Hippocampal formation (tissue), 2 donors: ENCODE measurements at regions not wholly inside any gene's neighbourhood (a gene's known extent, or its start where the extent isn't known, plus 50 kb on each side); places are given as distances from the start of the nearest gene placed in this dataset.
A peak's percentile ranks its signal among the peaks of the same experiment; 100 is the strongest.
"Not testable (repeated sequence)": the region's sequence is repeated elsewhere in the genome, so short reads cannot be mapped to it uniquely, and the experiment has no call there.

Source experiments
- DNase-seq, 2 donors: peaks; one replicate each; lab custom pipeline; 2025; lab: John Stamatoyannopoulos, UW

DNA sequence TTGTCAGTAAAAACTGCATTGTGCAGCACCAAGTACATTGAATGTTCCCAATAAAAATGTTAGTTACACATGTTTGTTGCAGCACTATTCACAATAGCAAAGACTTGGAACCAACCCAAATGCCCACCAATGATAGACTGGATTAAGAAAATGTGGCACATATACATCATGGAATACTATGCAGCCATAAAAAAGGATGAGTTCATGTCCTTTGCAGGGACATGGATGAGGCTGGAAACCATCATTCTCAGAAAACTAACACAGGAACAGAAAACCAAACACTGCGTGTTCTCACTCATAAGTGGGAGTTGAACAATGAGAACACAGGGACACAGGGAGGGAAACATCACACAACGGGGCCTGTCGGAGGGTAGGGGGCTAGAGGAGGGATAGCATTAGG lies 401.3 kb upstream of the NR5A2 start:
- DNase-seq, result not testable (repeated sequence)

DNA sequence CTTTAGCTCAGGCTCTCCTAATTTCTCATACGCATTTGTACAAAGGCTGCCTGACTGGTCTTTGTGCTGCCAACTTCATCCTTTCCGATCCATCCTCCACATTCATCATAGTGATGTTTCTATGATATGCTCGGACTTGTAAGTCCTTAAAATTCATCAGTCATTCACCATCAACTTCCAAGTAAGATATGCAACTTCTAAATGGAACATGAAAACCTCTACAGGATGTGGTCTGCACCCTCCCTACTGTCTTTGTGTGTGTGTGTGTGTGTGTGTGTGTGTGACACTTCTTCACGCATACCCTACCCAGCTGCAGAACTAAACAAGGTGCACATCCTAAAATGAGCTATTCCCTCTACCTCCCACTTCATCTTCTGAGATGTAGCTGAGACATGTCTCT lies 397.9 kb upstream of the NR5A2 start:
- DNase-seq, result no peak

DNA sequence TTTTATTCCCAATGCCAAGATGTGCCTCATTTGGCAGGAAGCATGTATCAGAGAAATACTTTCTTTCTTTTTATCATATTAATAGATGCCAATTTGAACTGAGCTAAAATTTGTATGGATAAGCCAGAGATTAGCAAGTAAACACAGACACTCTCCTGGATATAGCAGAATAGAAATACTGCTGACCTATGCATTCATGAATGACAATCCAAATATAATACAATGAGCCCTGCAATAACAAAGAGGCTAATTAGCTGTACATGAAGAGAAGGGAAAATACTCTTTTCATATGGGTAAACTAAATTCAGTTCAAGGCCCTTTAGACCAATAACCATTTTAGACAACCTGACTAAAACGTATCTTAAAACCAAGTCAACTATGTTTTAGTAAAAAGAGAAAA lies 388.1 kb upstream of the NR5A2 start:
- DNase-seq, result no peak

DNA sequence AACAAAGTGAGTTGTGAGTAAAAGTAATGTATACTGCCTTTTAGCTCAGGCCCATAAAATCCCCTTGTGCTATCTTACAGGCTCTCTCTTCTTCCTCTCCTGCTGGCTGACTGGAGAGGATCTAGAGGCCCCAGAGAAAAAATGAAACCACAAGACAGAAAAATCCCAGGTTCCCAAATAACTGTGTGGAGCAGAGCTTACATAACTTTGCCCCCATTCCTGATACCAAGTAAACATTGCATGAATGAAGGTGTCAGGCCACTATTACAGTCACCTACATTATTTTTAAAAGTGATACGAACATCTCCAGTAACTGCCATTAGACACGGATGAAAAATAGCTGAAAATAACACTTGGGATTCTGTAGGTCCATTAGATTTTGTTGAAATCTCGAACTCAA lies 386.0 kb upstream of the NR5A2 start:
- no peak for DNase-seq

DNA sequence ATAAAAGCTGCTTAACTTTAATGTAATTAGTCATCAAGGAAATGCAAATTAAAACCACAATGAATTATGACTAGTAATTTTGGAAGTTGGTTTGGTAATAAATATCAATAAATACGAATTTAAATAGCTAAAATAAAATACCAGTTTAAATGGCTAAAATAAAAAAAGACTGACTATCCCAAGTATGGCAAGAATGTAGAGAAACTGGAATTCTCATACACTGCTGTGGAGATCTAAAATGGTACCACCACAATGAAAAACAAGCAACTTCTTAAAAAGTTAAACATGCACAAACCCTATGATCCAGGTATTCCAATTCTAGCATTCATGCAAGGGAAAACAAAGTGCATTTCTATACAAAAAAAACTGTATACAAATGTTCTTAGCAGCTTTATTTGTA lies 382.6 kb upstream of the NR5A2 start:
- DNase-seq, result no peak

DNA sequence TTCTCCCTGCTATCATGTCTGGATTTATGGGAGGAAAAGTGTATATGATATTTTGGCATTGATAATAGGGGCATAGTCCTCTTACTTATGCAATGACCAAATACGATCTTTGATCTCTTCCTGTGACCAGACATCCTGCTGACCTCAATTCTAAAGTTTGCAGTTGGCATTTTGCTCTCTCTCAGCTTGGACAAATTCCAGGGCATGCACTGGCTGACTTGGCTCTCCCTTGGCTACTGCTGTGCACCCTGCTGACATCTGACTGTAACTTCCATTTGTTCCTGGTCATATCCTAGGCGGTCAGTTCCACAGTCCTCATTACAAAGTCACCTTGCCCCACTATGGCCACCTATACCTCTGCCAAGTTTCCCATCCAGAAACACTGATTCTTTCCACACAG lies 380.7 kb upstream of the NR5A2 start:
- no peak for DNase-seq

DNA sequence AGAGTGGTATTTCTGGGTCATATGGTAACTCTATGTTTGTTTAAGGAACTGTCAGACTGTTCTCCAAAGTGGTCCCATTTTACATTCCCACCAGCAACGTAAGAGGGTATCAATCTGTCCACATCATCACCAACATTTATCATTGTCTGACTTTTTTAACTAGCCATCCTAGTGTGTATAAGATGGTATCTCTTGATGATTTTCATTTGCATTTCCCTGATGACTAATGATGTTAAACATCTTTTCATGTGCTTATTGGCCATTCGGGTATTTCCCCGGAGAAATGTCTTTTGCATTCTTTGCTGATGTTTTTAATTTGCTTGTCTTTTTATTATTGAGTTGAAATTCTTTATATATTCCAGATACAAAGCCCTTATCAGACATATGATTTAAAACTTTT lies 370.1 kb upstream of the NR5A2 start:
- no peak for DNase-seq

DNA sequence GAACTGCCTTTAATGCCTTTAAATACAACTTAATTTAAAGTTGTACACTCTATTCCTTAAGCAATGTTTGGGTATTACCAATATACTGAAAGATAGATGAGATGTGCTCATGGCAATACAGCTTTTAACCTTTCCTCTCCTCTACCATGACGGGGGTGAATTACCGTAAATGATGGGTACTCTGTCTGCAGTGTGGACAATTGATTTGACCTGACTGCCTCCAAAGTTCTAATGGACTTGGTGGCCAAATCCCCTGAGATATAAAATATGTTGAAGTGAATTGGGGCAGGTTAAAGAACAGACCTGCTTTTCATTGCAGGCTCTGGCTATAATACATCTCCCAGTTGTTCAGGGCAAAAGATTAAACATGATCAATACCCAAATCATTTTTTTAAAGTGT lies 367.4 kb upstream of the NR5A2 start:
- DNase-seq, result no peak

DNA sequence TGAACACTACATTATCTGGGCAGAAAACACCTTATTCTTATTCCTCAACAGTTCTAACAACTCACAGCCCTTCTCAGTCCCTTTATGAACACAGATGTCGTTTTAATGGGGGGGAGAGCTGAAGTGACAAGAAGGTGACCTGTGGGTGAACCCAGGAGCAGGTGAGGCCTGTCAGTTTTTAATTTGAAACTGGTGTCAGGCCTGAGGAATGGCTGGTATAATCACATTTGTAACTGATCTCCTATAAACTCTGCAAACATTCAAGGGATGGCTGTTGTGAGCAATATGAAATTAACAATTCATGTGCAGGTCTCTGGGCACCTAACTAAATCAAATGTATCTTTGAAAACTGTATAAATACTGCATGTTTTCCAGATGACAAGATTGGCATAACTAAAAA lies 362.1 kb upstream of the NR5A2 start:
- no peak for DNase-seq

DNA sequence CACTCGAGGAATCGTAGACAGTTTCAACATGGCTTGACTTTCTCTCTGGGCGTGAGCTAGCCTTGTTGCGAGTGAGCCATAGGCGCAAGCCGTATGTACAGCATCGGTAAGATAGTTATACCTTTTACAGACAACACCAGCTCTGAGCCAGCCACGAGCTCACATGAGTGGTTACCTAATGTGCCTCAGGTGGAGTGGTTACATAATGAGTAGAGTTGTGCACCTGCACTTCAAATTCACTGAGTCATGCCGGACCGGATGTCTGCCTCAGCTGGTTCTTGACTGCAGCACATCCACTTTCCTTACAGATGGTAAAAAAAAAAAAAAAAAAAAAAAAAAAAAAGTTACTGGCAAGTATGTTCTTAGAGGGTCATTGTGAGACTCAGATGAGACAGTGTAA lies 360.4 kb upstream of the NR5A2 start:
- no peak for DNase-seq

DNA sequence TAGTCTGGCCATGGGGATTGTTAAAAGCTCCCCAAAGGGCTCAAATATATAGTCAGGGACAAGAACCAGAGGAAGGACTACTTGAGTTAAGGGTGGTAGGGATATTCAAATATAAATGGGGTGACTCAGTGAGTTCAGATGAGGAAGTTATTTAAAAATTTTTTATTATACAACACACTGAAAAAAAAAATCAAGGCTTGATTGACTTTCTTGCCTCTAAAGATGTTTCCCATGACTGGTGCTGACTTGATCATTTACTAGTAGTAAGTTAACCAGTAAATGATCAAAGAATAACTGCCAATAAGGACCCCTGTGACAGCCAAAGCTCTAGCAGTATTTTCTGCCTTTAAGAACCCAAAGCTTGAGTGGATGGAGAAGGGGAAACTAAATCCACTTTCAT lies 357.6 kb upstream of the NR5A2 start:
- DNase-seq, result no peak

DNA sequence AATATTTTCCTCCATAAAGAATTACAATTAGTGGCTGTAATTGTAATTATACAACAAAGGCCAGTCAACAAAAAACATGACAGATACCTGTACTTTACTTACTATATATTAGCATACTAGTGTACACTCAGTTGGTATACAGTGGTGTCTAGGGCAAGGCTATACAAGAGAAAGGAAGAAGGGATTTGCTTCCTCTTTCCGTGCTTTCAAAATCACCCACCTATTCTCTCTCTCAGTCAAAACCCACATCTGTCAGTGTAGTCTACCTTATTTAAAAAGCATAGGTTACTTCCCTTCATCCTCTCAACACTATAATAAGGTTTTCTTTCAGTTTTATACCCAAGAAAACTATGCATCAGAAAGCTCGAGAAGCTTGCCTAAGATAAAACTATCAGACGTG lies 355.8 kb upstream of the NR5A2 start:
- DNase-seq, result no peak

DNA sequence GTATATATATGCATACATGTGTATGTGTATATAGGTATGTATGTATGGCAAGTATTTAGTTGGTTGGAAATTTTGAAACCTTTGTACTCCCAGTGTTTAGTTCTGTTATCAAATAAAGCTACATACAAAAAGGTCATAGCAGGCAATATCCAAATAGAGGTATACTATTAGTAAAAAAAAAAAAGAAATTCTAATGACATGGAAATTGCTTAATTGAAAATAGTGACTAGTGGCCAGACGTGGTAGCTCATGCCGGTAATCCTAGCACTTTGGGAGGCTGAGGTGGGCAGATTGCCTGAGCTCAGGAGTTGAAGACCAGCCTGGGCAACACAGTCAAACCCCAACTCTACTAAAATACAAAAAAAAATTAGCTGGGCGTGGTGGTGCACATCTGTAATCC lies 351.6 kb upstream of the NR5A2 start:
- no peak for DNase-seq

DNA sequence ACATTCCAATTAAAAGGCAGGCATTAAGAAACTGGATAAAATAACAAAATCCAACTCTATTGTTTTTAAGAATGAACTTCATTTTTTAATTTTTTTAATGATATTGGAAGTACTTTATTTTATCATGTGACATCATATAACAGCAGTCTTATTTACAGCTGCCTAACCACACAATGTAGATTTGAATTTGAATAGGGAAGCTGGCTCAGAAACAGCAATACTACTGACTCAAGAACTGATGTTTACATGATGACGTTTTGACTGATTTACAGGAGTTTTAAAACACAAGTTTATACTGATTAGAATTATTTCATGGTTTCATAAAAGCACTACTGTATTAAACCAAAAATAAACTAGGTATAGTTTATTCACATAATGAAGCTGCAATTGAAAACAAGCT lies 348.7 kb upstream of the NR5A2 start:
- DNase-seq, result no peak

DNA sequence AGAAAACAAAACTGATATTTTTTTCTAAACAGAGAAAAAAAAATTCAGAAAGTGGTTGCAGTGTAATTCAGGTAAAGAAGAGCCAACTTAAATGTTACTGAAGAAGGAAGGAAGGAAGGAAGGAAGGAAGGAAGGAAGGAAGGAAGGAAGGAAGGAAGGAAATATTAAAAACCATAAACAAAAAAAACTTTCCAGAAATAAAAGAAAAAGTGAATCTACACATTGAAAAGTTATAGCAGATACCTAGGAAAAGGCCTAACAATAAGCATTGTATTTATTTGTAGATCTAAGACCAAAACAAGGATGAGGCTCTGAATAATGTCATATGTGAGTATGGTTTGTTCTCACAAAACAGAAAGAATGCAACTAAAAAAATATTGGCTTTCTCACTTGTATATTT lies 345.4 kb upstream of the NR5A2 start:
- no peak for DNase-seq

DNA sequence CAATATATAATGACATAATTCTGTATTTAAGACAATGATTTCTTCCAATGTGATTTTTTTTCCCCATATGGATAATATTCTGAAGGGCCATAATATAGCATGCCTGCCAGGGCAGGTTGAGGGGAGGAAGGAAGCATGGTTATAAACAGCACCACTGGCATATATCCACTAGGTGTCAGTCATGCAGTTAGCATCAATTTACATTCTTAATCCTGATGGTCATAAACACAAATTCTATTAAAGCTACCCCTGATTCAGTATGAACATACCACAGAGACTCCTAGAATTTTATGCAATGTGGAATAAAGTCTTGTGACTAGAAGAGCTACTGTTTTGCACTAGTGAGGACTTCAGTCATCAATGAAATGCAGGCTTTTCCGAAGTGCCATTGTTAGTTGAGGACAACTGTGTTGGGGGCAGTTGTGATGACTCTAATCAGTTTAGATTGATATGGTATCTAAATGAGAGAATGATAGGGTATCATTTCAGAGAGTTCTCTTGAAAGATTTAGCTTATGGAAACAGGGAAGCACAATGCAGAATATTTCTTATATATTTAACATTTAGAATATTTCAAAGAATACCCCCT lies 342.7 kb upstream of the NR5A2 start:
- DNase-seq, result peak in 1 of 2 donors; percentile 58

DNA sequence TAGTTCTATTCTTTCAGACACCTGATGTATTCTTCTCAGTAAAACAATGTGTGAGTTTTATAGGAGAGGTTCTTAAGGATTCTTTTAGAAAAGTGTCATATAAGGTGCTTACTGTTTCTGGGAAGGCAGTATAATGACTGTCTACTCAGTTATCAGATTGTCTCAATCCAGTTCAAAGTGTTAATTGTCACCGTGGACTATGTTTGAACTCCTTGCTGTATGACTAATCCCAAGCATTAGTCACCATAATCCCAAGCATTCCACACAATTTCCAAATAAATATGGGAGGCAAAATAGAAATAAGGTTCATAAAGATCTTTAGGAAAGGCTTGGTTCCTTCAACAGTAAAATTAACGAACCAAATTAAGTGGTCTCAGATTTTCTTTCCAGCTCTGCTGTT lies 342.1 kb upstream of the NR5A2 start:
- DNase-seq, result no peak

DNA sequence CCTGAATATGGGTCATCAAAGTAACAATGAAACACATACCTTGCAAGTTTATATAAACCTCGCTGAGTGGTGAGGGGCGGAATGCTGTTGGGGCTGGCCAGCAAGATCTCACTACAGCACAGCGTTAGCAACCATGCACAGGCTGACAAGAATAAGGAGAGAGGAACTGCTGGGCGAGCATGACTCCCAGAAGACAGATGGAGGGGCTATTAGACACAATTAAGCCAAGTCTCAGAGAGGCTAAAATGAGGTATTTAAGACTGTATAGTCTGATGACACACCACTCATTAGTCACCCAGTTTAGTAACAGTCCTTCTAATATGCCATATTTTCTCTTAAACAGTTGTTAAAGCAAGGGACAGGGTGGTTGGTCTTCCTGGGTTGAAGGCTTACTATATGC lies 340.2 kb upstream of the NR5A2 start:
- DNase-seq, result no peak

DNA sequence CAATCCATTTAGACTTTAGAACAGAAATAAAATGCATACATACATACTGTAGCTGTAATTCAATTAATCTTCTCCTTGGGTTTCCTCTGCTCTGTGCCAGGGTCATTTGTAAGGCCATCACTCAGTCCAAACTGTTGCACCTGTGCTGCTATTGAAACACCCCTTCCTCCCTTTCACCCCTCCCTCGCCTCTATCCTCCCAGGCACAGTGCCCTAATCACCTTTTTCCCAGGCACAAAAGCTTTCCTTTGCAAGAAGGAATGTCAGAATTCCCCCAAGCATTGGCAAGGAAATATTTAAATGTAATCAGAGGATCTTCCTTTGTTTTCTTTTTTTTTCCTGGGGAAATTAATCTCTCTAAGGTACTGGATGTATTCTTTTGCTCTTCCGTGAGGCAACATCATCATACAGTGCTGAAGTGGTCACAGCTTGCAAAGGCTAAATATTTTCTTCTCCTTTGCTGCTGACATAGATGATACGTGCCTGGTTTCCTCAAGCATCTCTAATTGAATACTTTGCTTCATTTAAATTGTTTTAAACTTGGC lies 339.3 kb upstream of the NR5A2 start:
- DNase-seq, result no peak

DNA sequence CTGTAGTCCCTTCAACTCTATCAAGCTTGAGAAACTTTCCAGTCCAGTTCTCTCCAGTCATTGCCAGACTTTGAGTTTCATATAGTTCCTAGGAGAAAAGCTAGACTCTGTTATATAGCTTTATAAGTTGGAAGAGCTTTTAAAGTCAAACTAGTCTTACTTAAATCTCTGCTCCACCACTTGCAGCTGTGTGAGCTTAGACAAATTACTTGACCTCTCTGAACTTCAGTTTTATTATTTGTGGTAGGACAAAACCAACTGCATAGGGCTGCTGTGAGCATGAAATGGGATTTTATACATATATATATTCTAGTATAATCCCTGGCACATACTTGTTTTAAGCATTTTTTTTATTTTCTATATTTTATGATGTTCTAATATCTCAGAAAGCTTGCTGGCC lies 338.7 kb upstream of the NR5A2 start:
- no peak for DNase-seq

DNA sequence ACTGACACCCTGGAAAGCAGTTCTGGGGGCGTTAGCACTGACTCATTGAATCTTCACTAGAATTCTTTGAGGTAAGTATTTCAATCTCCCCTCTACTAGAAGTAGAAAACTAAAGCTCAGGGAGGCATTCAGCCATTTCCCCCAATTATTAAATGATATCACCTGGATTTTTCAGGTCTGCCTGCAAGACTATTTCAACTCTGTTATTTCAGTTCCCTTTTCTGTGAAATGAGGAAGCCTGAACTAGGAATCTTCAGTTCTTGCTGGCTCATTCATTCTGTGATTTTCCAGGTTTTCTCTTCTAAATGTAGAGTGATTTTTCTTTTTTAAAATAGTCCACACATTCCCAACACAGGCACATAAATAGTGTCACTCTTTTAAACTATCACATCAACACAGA lies 337.0 kb upstream of the NR5A2 start:
- no peak for DNase-seq

DNA sequence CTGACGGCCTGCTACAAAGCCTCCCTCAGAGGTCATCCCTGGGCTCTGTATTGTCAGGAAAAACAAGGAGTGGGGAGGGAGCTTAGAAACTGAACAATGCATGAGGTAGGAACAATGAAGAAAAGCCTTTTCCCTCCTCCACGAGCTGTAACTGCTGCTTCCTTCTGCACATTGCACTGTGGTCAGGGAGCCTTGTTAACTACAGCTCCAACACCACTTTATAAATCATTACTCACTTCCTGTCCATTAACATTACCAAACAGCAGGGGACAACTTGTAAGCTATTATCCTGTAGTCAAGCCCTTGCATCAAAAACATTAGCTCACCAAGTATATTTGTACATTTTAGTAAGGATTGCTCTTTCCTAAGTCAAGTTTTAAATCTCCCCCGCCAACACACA lies 336.0 kb upstream of the NR5A2 start:
- no peak for DNase-seq

DNA sequence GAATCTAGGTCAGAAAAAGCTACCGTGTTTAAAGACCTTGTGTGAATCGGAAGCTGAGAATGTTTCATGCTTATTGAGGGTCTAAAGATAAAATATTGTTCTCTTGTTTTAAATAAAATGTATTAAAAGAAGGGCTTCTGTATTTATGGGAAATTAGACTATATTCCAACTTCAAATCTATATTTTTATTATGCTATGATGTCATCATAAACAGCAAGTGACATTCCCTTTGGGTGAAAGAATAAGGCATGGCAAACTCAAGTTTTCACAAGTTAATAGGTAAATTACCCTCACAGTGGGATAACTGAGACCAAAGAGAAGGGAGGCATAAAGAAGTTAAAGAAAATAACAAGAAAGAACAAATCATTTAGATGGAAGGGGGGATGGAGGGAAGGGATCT lies 333.8 kb upstream of the NR5A2 start:
- no peak for DNase-seq

DNA sequence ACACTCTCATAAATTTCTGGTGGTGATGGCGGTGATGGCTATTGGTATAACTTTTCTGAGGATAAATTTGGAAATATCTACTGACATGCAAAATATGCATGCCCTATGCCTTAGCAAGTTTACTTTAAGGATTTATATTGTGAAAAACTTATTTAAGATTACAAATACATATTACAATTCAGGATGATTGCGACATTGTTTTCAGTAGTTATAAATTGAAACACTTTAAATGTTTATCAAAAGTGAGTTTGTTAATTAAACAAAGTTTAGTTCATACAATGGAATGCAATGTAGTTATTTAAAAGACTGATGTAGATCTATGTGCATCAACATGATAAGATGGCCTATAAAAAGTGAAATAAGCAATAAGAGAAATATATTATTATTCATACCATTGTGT lies 331.3 kb upstream of the NR5A2 start:
- DNase-seq, result no peak

DNA sequence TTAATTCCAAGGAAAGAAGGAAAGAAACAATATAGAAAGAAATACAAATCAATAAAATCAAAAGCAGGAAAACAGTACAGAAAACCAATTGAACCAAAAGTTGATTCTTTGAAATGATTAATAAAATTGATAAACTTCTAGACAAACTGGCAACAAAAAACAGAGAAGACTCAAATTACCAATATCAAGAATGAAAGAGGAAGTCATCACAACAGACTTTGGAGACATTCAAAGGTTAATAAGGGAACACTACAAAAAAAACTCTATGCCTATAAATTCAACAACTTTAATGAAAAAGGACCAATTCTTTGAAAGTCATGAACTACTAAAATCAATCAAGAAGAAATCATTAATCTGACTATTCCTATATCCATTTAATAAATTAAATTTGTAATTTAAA lies 329.3 kb upstream of the NR5A2 start:
- DNase-seq, result no peak
